PFSK-1 (cell line): ENCODE measurements at regions not wholly inside any gene's neighbourhood (a gene's known extent, or its start where the extent isn't known, plus 50 kb on each side); places are given as distances from the start of the nearest gene placed in this dataset.

ENCODE experiments used
- FOXP2 ChIP-seq: optimal IDR thresholded peaks from 2 replicates; pipeline ENCODE3; 2011; ENCODE audit warnings: borderline replicate concordance, control low read depth, inconsistent platforms; ENCODE audit not compliant: insufficient read depth; ENCODE audit errors: extremely low read length, extremely low read depth
- POLR2AphosphoS5 ChIP-seq: IDR thresholded peaks from 2 replicates; pipeline ENCODE4 v1.6.1; 2012; ENCODE audit warnings: low read depth, mild to moderate bottlenecking, control low read depth, low read length, moderate library complexity
- SIN3A ChIP-seq: IDR thresholded peaks from 2 replicates; pipeline ENCODE4 v1.6.1; 2012; ENCODE audit warnings: mild to moderate bottlenecking, low read length, moderate library complexity, borderline replicate concordance; ENCODE audit not compliant: insufficient read depth
- TAF1 ChIP-seq: IDR thresholded peaks from 2 replicates; pipeline ENCODE4 v1.6.1; 2012; ENCODE audit warnings: low read length, control low read depth, borderline replicate concordance; ENCODE audit not compliant: insufficient read depth
- TF ChIP-seq, protein P1 (sequence below), 2 experiments: IDR thresholded peaks; 2 replicates each; pipeline versions ENCODE4 v1.6.1 to v1.8.0; 2011 to 2012; ENCODE audit warnings: low read depth in 2 of 2, low read length in 2 of 2, control low read depth in 1 of 2, inconsistent platforms in 1 of 2, mild to moderate bottlenecking in 1 of 2, moderate library complexity in 1 of 2; ENCODE audit not compliant: insufficient read depth in 1 of 2

DNA sequence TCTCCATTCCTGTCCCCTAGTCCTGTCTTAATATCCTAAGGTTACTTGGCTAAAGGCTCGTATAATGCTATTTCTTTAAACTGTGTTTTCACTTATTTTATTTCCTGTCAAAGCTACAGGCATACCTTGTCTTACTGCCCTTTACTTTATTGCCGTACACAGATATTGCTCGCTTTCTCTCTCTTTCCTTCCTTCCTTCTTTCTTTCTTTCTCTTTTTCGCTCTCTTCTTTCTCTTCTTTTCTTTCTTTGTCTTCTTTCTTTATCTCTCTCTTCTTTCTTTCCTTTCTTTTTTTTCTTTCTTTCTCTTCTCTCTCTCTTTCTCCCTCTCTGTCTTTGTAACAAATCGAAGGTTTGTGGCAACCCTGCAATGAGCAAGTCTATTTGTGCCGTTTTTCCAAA lies 123.9 kb upstream of the ARHGAP5 start:
- TF ChIP-seq FOXP2: no peak

DNA sequence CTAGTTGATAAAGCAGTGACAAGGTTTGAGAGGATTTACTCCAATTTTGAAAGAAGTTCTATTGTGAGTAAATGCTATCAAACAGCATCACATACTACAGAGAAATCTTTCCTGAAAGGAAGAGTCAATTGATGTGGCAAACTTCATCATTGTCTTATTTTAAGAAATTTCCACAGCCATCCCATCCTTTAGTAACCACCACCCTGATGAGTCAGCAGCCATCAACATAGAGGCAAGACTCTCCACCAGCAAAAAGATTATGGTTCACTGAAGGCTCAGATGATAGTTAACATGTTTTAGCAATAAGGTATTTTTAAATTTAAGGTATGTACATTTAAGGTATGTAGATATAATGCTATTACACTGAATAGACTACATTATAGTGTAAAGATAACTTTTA lies 122.1 kb upstream of the ARHGAP5 start:
- TF ChIP-seq POLR2AphosphoS5 (no peak), SIN3A (no peak), FOXP2 (no peak), TAF1 (no peak)
- TF ChIP-seq, protein P1, sequence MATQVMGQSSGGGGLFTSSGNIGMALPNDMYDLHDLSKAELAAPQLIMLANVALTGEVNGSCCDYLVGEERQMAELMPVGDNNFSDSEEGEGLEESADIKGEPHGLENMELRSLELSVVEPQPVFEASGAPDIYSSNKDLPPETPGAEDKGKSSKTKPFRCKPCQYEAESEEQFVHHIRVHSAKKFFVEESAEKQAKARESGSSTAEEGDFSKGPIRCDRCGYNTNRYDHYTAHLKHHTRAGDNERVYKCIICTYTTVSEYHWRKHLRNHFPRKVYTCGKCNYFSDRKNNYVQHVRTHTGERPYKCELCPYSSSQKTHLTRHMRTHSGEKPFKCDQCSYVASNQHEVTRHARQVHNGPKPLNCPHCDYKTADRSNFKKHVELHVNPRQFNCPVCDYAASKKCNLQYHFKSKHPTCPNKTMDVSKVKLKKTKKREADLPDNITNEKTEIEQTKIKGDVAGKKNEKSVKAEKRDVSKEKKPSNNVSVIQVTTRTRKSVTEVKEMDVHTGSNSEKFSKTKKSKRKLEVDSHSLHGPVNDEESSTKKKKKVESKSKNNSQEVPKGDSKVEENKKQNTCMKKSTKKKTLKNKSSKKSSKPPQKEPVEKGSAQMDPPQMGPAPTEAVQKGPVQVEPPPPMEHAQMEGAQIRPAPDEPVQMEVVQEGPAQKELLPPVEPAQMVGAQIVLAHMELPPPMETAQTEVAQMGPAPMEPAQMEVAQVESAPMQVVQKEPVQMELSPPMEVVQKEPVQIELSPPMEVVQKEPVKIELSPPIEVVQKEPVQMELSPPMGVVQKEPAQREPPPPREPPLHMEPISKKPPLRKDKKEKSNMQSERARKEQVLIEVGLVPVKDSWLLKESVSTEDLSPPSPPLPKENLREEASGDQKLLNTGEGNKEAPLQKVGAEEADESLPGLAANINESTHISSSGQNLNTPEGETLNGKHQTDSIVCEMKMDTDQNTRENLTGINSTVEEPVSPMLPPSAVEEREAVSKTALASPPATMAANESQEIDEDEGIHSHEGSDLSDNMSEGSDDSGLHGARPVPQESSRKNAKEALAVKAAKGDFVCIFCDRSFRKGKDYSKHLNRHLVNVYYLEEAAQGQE (IDR thresholded peaks at IDR 0.05; ENCODE audit: insufficient read depth in 1 of 2, low read depth in 2 of 2, low read length in 2 of 2): no peak

DNA sequence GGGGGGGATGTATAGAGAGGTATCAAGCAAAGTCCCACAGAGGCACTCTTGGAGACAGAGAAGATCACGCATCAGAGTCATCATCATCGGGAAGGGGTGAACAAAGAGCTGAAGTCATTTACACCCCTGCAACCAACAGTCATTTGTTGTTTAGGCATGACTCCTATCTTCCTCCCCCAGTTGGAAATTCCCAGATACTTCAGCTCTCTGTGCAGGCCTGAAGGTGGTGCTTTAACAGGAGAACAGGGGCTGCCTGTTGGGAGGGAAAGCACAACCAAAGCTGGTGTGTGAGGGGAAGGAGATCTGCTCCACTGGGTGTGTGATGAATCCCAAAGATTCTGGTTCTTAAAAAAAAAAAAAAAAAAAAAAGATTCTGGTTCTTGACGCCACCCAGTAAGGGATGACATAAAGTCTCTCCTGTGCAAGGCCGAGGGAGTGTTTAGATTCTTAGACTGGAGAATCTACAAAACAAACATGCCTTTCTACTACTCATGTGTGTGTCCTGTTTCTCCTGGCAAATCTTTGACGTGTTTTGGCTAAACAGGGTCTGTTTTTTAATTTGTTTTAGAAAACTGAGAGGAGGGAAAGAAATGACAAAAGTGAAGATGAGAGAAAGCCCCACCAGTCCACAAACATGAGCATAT lies 121.0 kb upstream of the ARHGAP5 start:
- TF ChIP-seq FOXP2 (no peak), SIN3A (no peak), POLR2AphosphoS5 (no peak), TAF1 (no peak)
- TF ChIP-seq, protein P1 (IDR thresholded peaks at IDR 0.05; ENCODE audit: insufficient read depth in 1 of 2, low read depth in 2 of 2, low read length in 2 of 2): no peak

DNA sequence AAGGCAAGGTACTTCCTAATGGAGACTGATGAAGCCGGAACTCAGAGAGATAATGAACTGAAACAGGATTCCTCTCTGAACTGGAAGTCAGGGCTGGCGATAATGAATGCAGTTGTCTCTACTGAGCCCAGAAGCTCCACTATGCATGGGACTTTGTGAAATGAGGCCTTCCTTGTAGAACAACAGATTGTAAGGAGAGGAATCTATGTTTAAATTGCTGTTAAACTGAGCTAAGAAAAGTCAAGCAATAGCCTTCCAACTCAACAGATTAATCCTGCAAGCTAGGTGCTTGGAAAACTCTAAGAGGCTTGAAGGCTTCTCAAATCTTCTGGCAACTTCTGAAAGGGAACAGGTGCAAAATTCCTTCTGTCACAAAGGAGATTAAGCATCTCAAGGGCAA lies 119.5 kb upstream of the ARHGAP5 start:
- TF ChIP-seq POLR2AphosphoS5: no peak
- no peak for TF ChIP-seq SIN3A
- no peak for TF ChIP-seq TAF1

DNA sequence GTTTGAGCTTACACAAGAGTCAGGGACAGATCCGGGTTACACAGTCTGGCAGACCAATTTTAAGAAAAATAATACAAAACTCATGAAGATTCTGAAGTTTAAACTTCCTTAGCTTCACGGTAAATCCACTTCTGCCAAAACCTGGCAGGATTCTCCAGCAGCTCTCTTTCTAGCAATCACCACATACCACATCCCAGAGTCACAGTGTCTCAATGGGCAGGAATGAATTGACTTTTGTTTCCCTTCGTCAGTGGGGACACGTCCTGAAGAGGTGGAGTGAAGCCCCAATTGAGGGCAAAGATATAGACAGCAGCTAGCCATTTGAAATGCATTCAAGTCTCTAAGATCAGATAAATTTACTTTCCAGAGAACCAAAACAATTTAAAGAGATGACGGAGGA lies 117.1 kb upstream of the ARHGAP5 start:
- TF ChIP-seq FOXP2 (no peak), TAF1 (no peak), POLR2AphosphoS5 (no peak)
- TF ChIP-seq, protein P1 (IDR thresholded peaks at IDR 0.05; ENCODE audit: insufficient read depth in 1 of 2, low read depth in 2 of 2, low read length in 2 of 2): no peak

DNA sequence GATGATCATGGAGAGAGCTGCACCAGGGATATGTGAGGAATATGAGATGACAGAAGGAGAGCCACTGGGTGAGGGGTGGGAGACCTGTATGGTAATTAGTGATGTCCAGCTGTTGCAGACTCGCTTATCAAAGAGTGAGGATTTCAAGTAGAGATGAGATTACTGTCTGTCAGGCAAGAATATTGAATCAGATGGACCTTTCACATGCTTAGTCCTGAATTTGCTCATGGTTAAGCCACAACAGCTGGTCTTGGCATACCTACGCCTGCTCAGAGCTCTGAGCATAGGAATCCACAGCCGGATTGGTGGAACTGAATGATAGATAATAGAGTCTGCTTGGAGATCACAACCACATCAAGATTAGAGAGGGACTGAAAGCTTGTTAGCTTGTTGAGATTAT lies 115.2 kb upstream of the ARHGAP5 start:
- TF ChIP-seq POLR2AphosphoS5 (no peak), FOXP2 (no peak), SIN3A (no peak)
- TF ChIP-seq, protein P1 (IDR thresholded peaks at IDR 0.05; ENCODE audit: insufficient read depth in 1 of 2, low read depth in 2 of 2, low read length in 2 of 2): no peak
